H1 (cell line): ENCODE measurements at regions not wholly inside any gene's neighbourhood (a gene's known extent, or its start where the extent isn't known, plus 50 kb on each side); places are given as distances from the start of the nearest gene placed in this dataset.
A peak's percentile ranks its signal among the peaks of the same experiment; 100 is the strongest.

Experiments
- CTCF ChIA-PET: fragments of 300-600 bp; sonication (Branson Sonifier 250); formaldehyde crosslinking; loops from one replicate; lab custom pipeline; 2021; ENCODE audit not compliant: partially characterized antibody; lab: Charles Lee
- POLR2A ChIA-PET: fragments of 300-600 bp; sonication (Branson Sonifier 250); formaldehyde crosslinking; loops from one replicate; lab custom pipeline; 2021; ENCODE audit warnings: inconsistent platforms; ENCODE audit not compliant: partially characterized antibody; lab: Charles Lee
- DNase-seq, 2 experiments: peaks; one replicate each; pipeline versions ENCODE4 v3.0.0 to v3.0.0-alpha.2; 2010 to 2022; ENCODE audit warnings: low spot score in 2 of 2, low read depth in 1 of 2, mixed read lengths in 1 of 2
- FAIRE-seq: peaks from 2 replicates; lab custom pipeline; 2011; peaks lifted over from hg19 to GRCh38; lab: Jason Lieb, UNC
- H2AFZ ChIP-seq: 2 replicates; pipeline ENCODE4 v1.8.1; 2012; ENCODE audit warnings: low read length, inconsistent platforms
- H2AK5ac ChIP-seq: 2 replicates; pipeline ENCODE4 v1.6.1; 2013; ENCODE audit warnings: low read depth, low read length
- H2BK120ac ChIP-seq: replicated peaks from 2 replicates; pipeline ENCODE3; 2013; ENCODE audit warnings: low read depth, low read length, inconsistent platforms
- H2BK12ac ChIP-seq: 2 replicates; pipeline ENCODE4 v1.6.1; 2013; ENCODE audit warnings: low read depth, low read length
- H2BK15ac ChIP-seq: 2 replicates; pipeline ENCODE4 v1.6.1; 2013; ENCODE audit warnings: low read length
- H2BK20ac ChIP-seq: 2 replicates; pipeline ENCODE4 v1.6.1; 2013; ENCODE audit warnings: low read length
- H2BK5ac ChIP-seq: 2 replicates; pipeline ENCODE4 v1.6.1; 2013; ENCODE audit warnings: low read depth, low read length
- H3K14ac ChIP-seq: 2 replicates; pipeline ENCODE4 v1.6.1; 2013; ENCODE audit warnings: inconsistent platforms; ENCODE audit not compliant: insufficient read length
- H3K18ac ChIP-seq: 2 replicates; pipeline ENCODE4 v1.6.1; 2013; ENCODE audit warnings: low read length; ENCODE audit errors: extremely low read depth
- H3K23ac ChIP-seq: 2 replicates; pipeline ENCODE4 v1.6.1; 2013; ENCODE audit warnings: inconsistent platforms; ENCODE audit not compliant: insufficient read length
- H3K23me2 ChIP-seq: 2 replicates; pipeline ENCODE4 v1.6.1; 2013; ENCODE audit warnings: low read depth, low read length
- H3K27ac ChIP-seq: 2 replicates; pipeline ENCODE4 v1.6.1; 2011; ENCODE audit warnings: low read depth, low read length, inconsistent platforms
- H3K27me3 ChIP-seq, 4 experiments: replicated peaks in 1 of 4; 1 replicate in 1 of 4; 2 replicates in 3 of 4; pipeline versions ENCODE4 v1.6.1 to v1.8.1; 2011 to 2013; ENCODE audit warnings: low read length in 3 of 4, mild to moderate bottlenecking in 3 of 4, inconsistent platforms in 2 of 4, mixed read lengths in 2 of 4, moderate library complexity in 1 of 4; ENCODE audit not compliant: control insufficient read depth in 3 of 4, insufficient read depth in 3 of 4; ENCODE audit errors: extremely low read depth in 1 of 4
- H3K36me3 ChIP-seq, 4 experiments: 2 replicates each; pipeline versions ENCODE4 v1.6.1 to v1.8.1; 2011 to 2013; ENCODE audit warnings: mild to moderate bottlenecking in 4 of 4, low read length in 3 of 4, moderate library complexity in 2 of 4, control low read depth in 1 of 4, inconsistent platforms in 1 of 4; ENCODE audit not compliant: insufficient read depth in 4 of 4, control insufficient read depth in 2 of 4
- H3K4ac ChIP-seq: replicated peaks from 2 replicates; pipeline ENCODE3; 2013; ENCODE audit warnings: low read length, low read depth, mixed read lengths, inconsistent platforms; ENCODE audit not compliant: insufficient read length
- H3K4me1 ChIP-seq, 4 experiments: replicated peaks in 1 of 4; 1 replicate in 1 of 4; 2 replicates in 3 of 4; pipeline versions ENCODE4 v1.6.1 to v1.8.1; 2011 to 2013; ENCODE audit warnings: low read length in 3 of 4, inconsistent platforms in 2 of 4, mixed read lengths in 1 of 4; ENCODE audit not compliant: insufficient read depth in 4 of 4, control insufficient read depth in 3 of 4
- H3K4me2 ChIP-seq, 2 experiments: 2 replicates each; pipeline versions ENCODE4 v1.6.1 to v1.8.1; 2011 to 2013; ENCODE audit warnings: low read depth in 2 of 2, low read length in 2 of 2, control low read depth in 1 of 2, inconsistent platforms in 1 of 2, mild to moderate bottlenecking in 1 of 2; ENCODE audit not compliant: insufficient read depth in 1 of 2
- H3K4me3 ChIP-seq, 4 experiments: fragments of 200-600, 300-600 bp in 1 of 4; sonication (generic), shearing (Covaris generic), sonication (Bioruptor Twin) in 1 of 4; 2 replicates each; pipeline versions ENCODE4 v1.5.1 to v1.8.1; 2011 to 2016; ENCODE audit warnings: low read length in 4 of 4, low read depth in 3 of 4, control low read depth in 2 of 4, inconsistent platforms in 2 of 4, mild to moderate bottlenecking in 2 of 4, mixed read lengths in 1 of 4, moderate library complexity in 1 of 4; ENCODE audit not compliant: insufficient read depth in 2 of 4; ENCODE audit errors: extremely low read depth in 1 of 4
- H3K56ac ChIP-seq: replicated peaks from 2 replicates; pipeline ENCODE3; 2013; ENCODE audit warnings: low read depth, mild to moderate bottlenecking, mixed read lengths, low read length, inconsistent platforms; ENCODE audit not compliant: insufficient read length
- H3K79me1 ChIP-seq: 2 replicates; pipeline ENCODE4 v1.6.1; 2013; ENCODE audit warnings: low read depth, low read length, control low read depth
- H3K79me2 ChIP-seq, 2 experiments: 2 replicates each; pipeline versions ENCODE4 v1.6.1 to v1.8.1; 2012 to 2013; ENCODE audit warnings: low read length in 2 of 2, mild to moderate bottlenecking in 2 of 2, inconsistent platforms in 1 of 2; ENCODE audit not compliant: insufficient read depth in 2 of 2, control insufficient read depth in 1 of 2
- H3K9ac ChIP-seq, 4 experiments: replicated peaks in 1 of 4; 1 replicate in 1 of 4; 2 replicates in 3 of 4; pipeline versions ENCODE4 v1.6.1 to v1.8.1; 2011 to 2013; ENCODE audit warnings: low read depth in 3 of 4, low read length in 3 of 4, control low read depth in 2 of 4, mild to moderate bottlenecking in 2 of 4, moderate library complexity in 2 of 4, inconsistent platforms in 1 of 4; ENCODE audit errors: extremely low read depth in 1 of 4
- H3K9me3 ChIP-seq, 2 experiments: 2 replicates each; pipeline versions ENCODE4 v1.6.1 to v1.8.1; 2012 to 2013; ENCODE audit warnings: mild to moderate bottlenecking in 2 of 2, moderate library complexity in 2 of 2, control low read depth in 1 of 2, inconsistent platforms in 1 of 2, low read depth in 1 of 2, low read length in 1 of 2, mixed read lengths in 1 of 2; ENCODE audit not compliant: insufficient read depth in 2 of 2
- H4K20me1 ChIP-seq, 2 experiments: replicated peaks in 1 of 2; 2 replicates each; pipeline versions ENCODE3 to v1.8.1; 2011 to 2013; ENCODE audit warnings: inconsistent platforms in 2 of 2, low read length in 2 of 2, mild to moderate bottlenecking in 1 of 2; ENCODE audit not compliant: insufficient read depth in 2 of 2, control insufficient read depth in 1 of 2
- H4K5ac ChIP-seq: 2 replicates; pipeline ENCODE4 v1.6.1; 2013; ENCODE audit warnings: low read length, low read depth, mixed read lengths, inconsistent platforms; ENCODE audit not compliant: insufficient read length
- H4K8ac ChIP-seq: 2 replicates; pipeline ENCODE4 v1.8.0; 2013; ENCODE audit warnings: mild to moderate bottlenecking, moderate library complexity, low read length, inconsistent platforms; ENCODE audit not compliant: insufficient read depth; ENCODE audit errors: extremely low read depth
- H4K91ac ChIP-seq: replicated peaks from 2 replicates; pipeline ENCODE3; 2013; ENCODE audit warnings: low read length, mixed read lengths, inconsistent platforms; ENCODE audit not compliant: insufficient read length
- CTCF ChIP-seq, 3 experiments: IDR thresholded peaks; 1 replicate in 2 of 3; 2 replicates in 1 of 3; pipeline versions ENCODE4 v1.5.1 to v1.6.1; 2011; ENCODE audit warnings: low read length in 3 of 3, mild to moderate bottlenecking in 3 of 3, inconsistent platforms in 2 of 3, low read depth in 1 of 3, moderate library complexity in 1 of 3; ENCODE audit not compliant: insufficient read depth in 1 of 3; ENCODE audit errors: control extremely low read depth in 1 of 3
- MAX ChIP-seq: IDR thresholded peaks from 2 replicates; pipeline ENCODE4 v1.6.1; 2012; ENCODE audit warnings: inconsistent platforms
- RAD21 ChIP-seq, 2 experiments: IDR thresholded peaks in 1 of 2; conservative IDR thresholded peaks in 1 of 2; 2 replicates each; pipeline ENCODE4 v1.6.1; 2011; ENCODE audit warnings: low read depth in 2 of 2, low read length in 2 of 2, improper control_type of control experiment in 1 of 2, inconsistent platforms in 1 of 2, mild to moderate bottlenecking in 1 of 2, moderate library complexity in 1 of 2
- SIN3A ChIP-seq, 2 experiments: IDR thresholded peaks in 1 of 2; conservative IDR thresholded peaks in 1 of 2; 2 replicates each; pipeline ENCODE4 v1.6.1; 2011 to 2012; ENCODE audit warnings: low read length in 2 of 2, improper control_type of control experiment in 1 of 2, low read depth in 1 of 2, mild to moderate bottlenecking in 1 of 2
- WGBS, 2 experiments: shearing (Covaris generic) in 1 of 2; methylation state at CpG; one replicate each; pipeline versions ENCODE4 v1.1.6 to v1.1.7; 2013 to 2015; ENCODE audit warnings: low lambda C conversion rate in 2 of 2, mixed read lengths in 2 of 2, inconsistent platforms in 1 of 2, low coverage in 1 of 2, missing lambda C conversion rate in 1 of 2; ENCODE audit not compliant: insufficient replicate concordance in 2 of 2, insufficient coverage in 1 of 2, insufficient read length in 1 of 2; ENCODE audit errors: extremely low coverage in 1 of 2, missing lambda C conversion rate in 1 of 2; 5-methylcytosine and 5-hydroxymethylcytosine counted together

- H4K5ac ChIP-seq = no peak overlapping the region
- TF ChIP-seq CTCF (IDR thresholded peaks at IDR 0.05; ENCODE audit: control extremely low read depth in 1 of 3, insufficient read depth in 1 of 3, low read depth in 1 of 3, low read length in 3 of 3) (no peak), RAD21 (IDR thresholded peaks at IDR 0.05 in 1 of 2, conservative IDR thresholded peaks at IDR 0.05 in 1 of 2; ENCODE audit: low read depth in 2 of 2, low read length in 2 of 2) (no peak), SIN3A (conservative IDR thresholded peaks at IDR 0.05 in 1 of 2, IDR thresholded peaks at IDR 0.05 in 1 of 2; ENCODE audit: low read depth in 1 of 2, low read length in 2 of 2) (no peak), MAX (no peak)
- no peak overlapping the region for H2AK5ac ChIP-seq
- H2BK20ac ChIP-seq = no peak overlapping the region
- no peak overlapping the region for H3K4me3 ChIP-seq
- no peak overlapping the region for H2BK12ac ChIP-seq
- H2BK120ac ChIP-seq = no peak overlapping the region
- no peak overlapping the region for H3K14ac ChIP-seq
- no peaks in the 10 kb centered on the region for H3K9me3 ChIP-seq
- ChIA-PET CTCF (no interaction called here), POLR2A (no interaction called here)
- FAIRE-seq (no peak), DNase-seq (no peak)
- no peak overlapping the region for H3K4ac ChIP-seq
- no peak overlapping the region for H2BK5ac ChIP-seq
- no peaks in the 10 kb centered on the region for H3K23me2 ChIP-seq
- no peak overlapping the region for H3K23ac ChIP-seq
- no peaks in the 10 kb centered on the region for H3K79me1 ChIP-seq
- 0 out of 2 replicates have a peak overlapping the region, but pooled peaks have one; percentile 52 for H2AFZ ChIP-seq
- H3K4me1 ChIP-seq = peaks cover 0 to 6% (median 3%) of the 10 kb centered on the region in 4 experiments; a peak in 3 of 7 replicates
- no peak overlapping the region for H3K9ac ChIP-seq
- H3K18ac ChIP-seq = no peak overlapping the region
- no peak overlapping the region for H4K91ac ChIP-seq
- no peak overlapping the region for H3K4me2 ChIP-seq
- H3K27me3 ChIP-seq = no peaks in the 10 kb centered on the region
- H2BK15ac ChIP-seq = no peak overlapping the region
- no peak overlapping the region for H4K8ac ChIP-seq
- H3K36me3 ChIP-seq = no peaks in the 10 kb centered on the region
- H4K20me1 ChIP-seq = no peaks in the 10 kb centered on the region
- H3K27ac ChIP-seq = no peak overlapping the region
- H3K56ac ChIP-seq = peak overlapping the region; percentile 18
- 83% methylated on average over 1 of the region's 1 CpG; no CpG with 5 or more reads in 1 of the 2 experiments for WGBS, 2 experiments
- H3K79me2 ChIP-seq = no peaks in the 10 kb centered on the region
Observed at GRCh38 chr10:57460540-57460939, 807.2 kb downstream of the IPMK start.
